A549 (cell line): ENCODE measurements at regions not wholly inside any gene's neighbourhood (a gene's known extent, or its start where the extent isn't known, plus 50 kb on each side); places are given as distances from the start of the nearest gene placed in this dataset.

Experiments used
- ATAC-seq, 2 experiments: fragments of 200-7000 bp in 1 of 2; fragments of >200 bp in 1 of 2; cut with Nextera tagmentation in 1 of 2; cut with Tn5 transposase in 1 of 2; 3 replicates each; pipeline versions ENCODE4 v1.8.0 to v1.9.1; 2018 to 2020; ENCODE audit warnings: mild to moderate bottlenecking in 1 of 2, moderate library complexity in 1 of 2
- CTCF ChIA-PET: fragments of 300-600 bp; sonication (Branson Sonifier 250); formaldehyde crosslinking; extraction: SDS; loops from one replicate; lab custom pipeline; 2021; ENCODE audit warnings: antibody characterized with exemption, inconsistent platforms; lab: Yijun Ruan, JAX
- POLR2A ChIA-PET: fragments of 350-600 bp; formaldehyde crosslinking; extraction: SDS; loops from one replicate; lab custom pipeline; 2021; ENCODE audit warnings: antibody characterized with exemption, inconsistent platforms; lab: Yijun Ruan, JAX
- DNase-seq, 2 experiments: peaks; one replicate each; pipeline versions ENCODE4 v3.0.0 to v3.0.0-alpha.2; 2011 to 2016; ENCODE audit warnings: low read depth in 1 of 2, low spot score in 1 of 2
- FAIRE-seq: peaks from 2 replicates; lab custom pipeline; 2011; peaks lifted over from hg19 to GRCh38; lab: Jason Lieb, UNC
- H3K27ac ChIP-seq, 2 experiments: fragments of >200 bp; sonication (Bioruptor Twin); formaldehyde crosslinking; 3 replicates each; pipeline ENCODE4 v1.5.1; 2016 to 2017
- H3K4me1 ChIP-seq: fragments of >200 bp; sonication (Bioruptor Twin); formaldehyde crosslinking; 3 replicates; pipeline ENCODE4 v1.6.1; 2016
- H3K4me2 ChIP-seq: fragments of >200 bp; sonication (Bioruptor Twin); formaldehyde crosslinking; 3 replicates; pipeline ENCODE4 v1.6.1; 2016
- H3K4me3 ChIP-seq: fragments of >200 bp; sonication (Bioruptor Twin); formaldehyde crosslinking; 3 replicates; pipeline ENCODE4 v1.5.1; 2016
- H3K9me3 ChIP-seq: fragments of >200 bp; sonication (Bioruptor Twin); formaldehyde crosslinking; 3 replicates; pipeline ENCODE4 v1.6.1; 2016
- BCL3 ChIP-seq: fragments of >200 bp; sonication (Bioruptor Twin); formaldehyde crosslinking; IDR thresholded peaks from 3 replicates; pipeline ENCODE4 v1.6.1; 2016
- FOSB ChIP-seq: fragments of 250-450 bp; sonication (Bioruptor Pico); IDR thresholded peaks from 2 replicates; pipeline ENCODE4 v1.5.0; 2020; ENCODE audit warnings: mild to moderate bottlenecking, moderate library complexity
- FOSL2 ChIP-seq, 2 experiments: fragments of 450-650 bp in 1 of 2; fragments of >200 bp in 1 of 2; sonication (Bioruptor Twin) in 1 of 2; formaldehyde crosslinking; IDR thresholded peaks; 2 replicates each; pipeline versions ENCODE4 v1.5.0 to v1.6.1; 2016 to 2020; ENCODE audit warnings: mild to moderate bottlenecking in 1 of 2, moderate library complexity in 1 of 2
- HDAC2 ChIP-seq: fragments of 200-600 bp; sonication (generic); IDR thresholded peaks from 2 replicates; pipeline ENCODE4 v1.6.1; 2016
- HOXA7 ChIP-seq: fragments of 250-450 bp; sonication (Bioruptor Pico); IDR thresholded peaks from 2 replicates; pipeline ENCODE4 v1.5.0; 2020; ENCODE audit warnings: mild to moderate bottlenecking, moderate library complexity
- JUN ChIP-seq, 2 experiments: fragments of >200 bp; sonication (Bioruptor Twin); formaldehyde crosslinking; IDR thresholded peaks; 2 replicates in 1 of 2; 3 replicates in 1 of 2; pipeline ENCODE4 v1.6.1; 2016 to 2017
- JUNB ChIP-seq: fragments of >200 bp; sonication (Bioruptor Twin); formaldehyde crosslinking; IDR thresholded peaks from 2 replicates; pipeline ENCODE4 v1.6.1; 2016
- MAZ ChIP-seq: fragments of 150-350 bp; IDR thresholded peaks from 2 replicates; pipeline ENCODE4 v1.6.1; 2014; ENCODE audit warnings: antibody characterized with exemption, low read depth, low read length, borderline replicate concordance
- NFE2L2 ChIP-seq: fragments of 150-350 bp; conservative IDR thresholded peaks from 2 replicates; pipeline ENCODE4 v1.6.1; 2014; ENCODE audit warnings: low read length
- PBX3 ChIP-seq: IDR thresholded peaks from 2 replicates; pipeline ENCODE4 v1.6.1; 2012
- PHF8 ChIP-seq: fragments of 200-600 bp; sonication (generic); IDR thresholded peaks from 2 replicates; pipeline ENCODE4 v1.6.1; 2016; ENCODE audit warnings: low read depth, mild to moderate bottlenecking, antibody characterized with exemption, moderate library complexity, borderline replicate concordance
- RCOR1 ChIP-seq: fragments of 150-350 bp; IDR thresholded peaks from 2 replicates; pipeline ENCODE4 v1.6.1; 2014; ENCODE audit warnings: antibody characterized with exemption, low read length, low read depth
- RFX5 ChIP-seq: fragments of 450-650 bp; IDR thresholded peaks from 2 replicates; pipeline ENCODE4 v1.7.1; 2014; ENCODE audit warnings: antibody characterized with exemption, mild to moderate bottlenecking, moderate library complexity
- TFCP2L1 ChIP-seq: fragments of 250-450 bp; sonication (Bioruptor Pico); IDR thresholded peaks from 2 replicates; pipeline ENCODE4 v1.5.0; 2021; ENCODE audit warnings: mild to moderate bottlenecking
- ZFP36 ChIP-seq: fragments of 450-650 bp; IDR thresholded peaks from 2 replicates; pipeline ENCODE4 v1.6.1; 2014; ENCODE audit warnings: borderline replicate concordance; ENCODE audit not compliant: partially characterized antibody
- ZNF302 ChIP-seq: fragments of 250-450 bp; sonication (Bioruptor Pico); IDR thresholded peaks from 2 replicates; pipeline ENCODE4 v1.9.0; 2021; ENCODE audit warnings: inconsistent platforms, mild to moderate bottlenecking, moderate library complexity
- ZSCAN20 ChIP-seq: fragments of 250-450 bp; sonication (Bioruptor Pico); IDR thresholded peaks from 2 replicates; pipeline ENCODE4 v1.8.0; 2022; ENCODE audit warnings: mild to moderate bottlenecking, moderate library complexity
- WGBS: methylation state at CpG from one replicate; pipeline ENCODE4 v1.1.6; 2017; ENCODE audit errors: missing lambda C conversion rate; 5-methylcytosine and 5-hydroxymethylcytosine counted together
- TF ChIP-seq, protein P1 (sequence below): fragments of 250-450 bp; sonication (Bioruptor Pico); IDR thresholded peaks from 2 replicates; pipeline ENCODE4 v1.5.0; 2020; ENCODE audit warnings: low read depth, mild to moderate bottlenecking, moderate library complexity

DNA sequence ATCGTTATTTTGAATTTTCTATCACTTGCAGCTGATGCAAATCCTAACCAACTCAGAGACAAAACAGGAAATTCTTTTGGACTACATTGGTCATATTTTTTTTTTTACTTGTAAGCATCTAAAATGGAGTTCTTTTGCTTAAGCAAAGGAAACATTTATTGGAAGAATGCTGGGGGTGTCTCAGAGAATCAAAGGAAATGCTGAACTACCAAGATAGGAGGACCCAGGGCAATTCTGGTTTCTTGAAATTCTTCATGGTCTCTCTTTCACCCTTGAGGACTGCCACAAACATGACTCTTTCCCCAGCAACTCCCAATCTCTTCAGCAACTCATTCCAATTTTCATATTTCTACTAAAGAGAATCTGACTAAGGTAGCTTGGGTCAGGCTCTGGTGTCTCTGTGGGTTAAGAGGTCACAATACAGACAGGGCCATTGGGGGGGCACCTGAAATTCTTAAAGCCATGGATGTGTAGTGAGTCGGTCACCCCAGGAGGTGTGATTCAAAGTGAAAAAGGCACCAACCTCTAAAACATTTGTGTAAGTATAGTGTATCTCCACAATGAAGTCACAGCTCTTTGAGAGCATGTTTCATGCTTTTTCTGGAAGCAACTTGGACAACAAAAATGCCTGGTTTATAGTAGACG, 171.1 kb upstream of the FGGY start:
- POLR2A ChIA-PET: no interaction called here
- Histone ChIP-seq H3K4me1 (peaks cover 11% of the 10 kb centered on the region), H3K4me3 (no peak overlapping the region), H3K4me2 (no peak overlapping the region)
- TF ChIP-seq JUNB: no peak
- no peak for TF ChIP-seq HDAC2
- TF ChIP-seq, all 56 proteins: peak for 0
- DNase-seq: no peak
- ATAC-seq: no peak
- CTCF ChIA-PET: no interaction called here
- Histone ChIP-seq H3K27ac (no peak overlapping the region), H3K9me3 (no peaks in the 10 kb centered on the region)
- WGBS: 86% methylated on average over 3 of the region's 3 CpGs
- FAIRE-seq: no peak

- ChIA-PET POLR2A (no interaction called here), CTCF (no interaction called here)
- no peaks in the 10 kb centered on the region for H3K9me3 ChIP-seq
- H3K27ac ChIP-seq: no peak overlapping the region
- FAIRE-seq: no peak
- WGBS: 76% methylated on average over 1 of the region's 1 CpG
- DNase-seq: no peak
- TF ChIP-seq PBX3 (no peak), HDAC2 (no peak), JUN (IDR thresholded peaks at IDR 0.05) (no peak), BCL3 (no peak), TFCP2L1 (CRISPR knock-in tag) (no peak), FOSB (CRISPR knock-in tag) (no peak), RCOR1 (no peak), FOSL2 (IDR thresholded peaks at IDR 0.05) (no peak), FOSL2 (CRISPR knock-in tag; IDR thresholded peaks at IDR 0.05) (no peak), RFX5 (no peak), HOXA7 (CRISPR knock-in tag) (no peak), PHF8 (no peak), ZNF302 (no peak), NFE2L2 (no peak), ZSCAN20 (CRISPR knock-in tag) (no peak), ZFP36 (no peak), MAZ (no peak)
- TF ChIP-seq, protein P1, sequence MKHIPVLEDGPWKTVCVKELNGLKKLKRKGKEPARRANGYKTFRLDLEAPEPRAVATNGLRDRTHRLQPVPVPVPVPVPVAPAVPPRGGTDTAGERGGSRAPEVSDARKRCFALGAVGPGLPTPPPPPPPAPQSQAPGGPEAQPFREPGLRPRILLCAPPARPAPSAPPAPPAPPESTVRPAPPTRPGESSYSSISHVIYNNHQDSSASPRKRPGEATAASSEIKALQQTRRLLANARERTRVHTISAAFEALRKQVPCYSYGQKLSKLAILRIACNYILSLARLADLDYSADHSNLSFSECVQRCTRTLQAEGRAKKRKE (CRISPR knock-in tag): no peak
- H3K4me1 ChIP-seq: peaks cover 11% of the 10 kb centered on the region
- ATAC-seq: no peak
- no peak overlapping the region for H3K4me2 ChIP-seq
- no peak overlapping the region for H3K4me3 ChIP-seq
Observed at GRCh38 chr1:59126366-59126765, 170.5 kb upstream of the FGGY start.

GRCh38 chr1:59128239-59128736, 168.6 kb upstream of the FGGY start:
- peak overlapping the region; percentile 8 to 47; a peak in 3 of 6 replicates for H3K27ac ChIP-seq
- peaks cover 11% of the 10 kb centered on the region for H3K4me1 ChIP-seq
- ATAC-seq: peak; percentile 59 to 68; a peak in 4 of 6 replicates
- TF ChIP-seq FOSL2 (IDR thresholded peaks at IDR 0.05): no peak
- 0 out of 2 replicates have a peak, but pooled peaks have one; percentile 15 for TF ChIP-seq FOSL2 (CRISPR knock-in tag; IDR thresholded peaks at IDR 0.05)
- no peak for TF ChIP-seq TFCP2L1 (CRISPR knock-in tag)
- H3K4me2 ChIP-seq: no peak overlapping the region
- no peak for FAIRE-seq
- no peak overlapping the region for H3K4me3 ChIP-seq
- WGBS: 50% methylated on average over 1 of the region's 1 CpG
- ChIA-PET POLR2A (no interaction called here), CTCF (interaction anchor here (0.8 kb wide), 1 partner anchor 631 kb away, joined by 3 read pairs; no protein-coding TSS in a partner anchor)
- no peak for DNase-seq
- no peaks in the 10 kb centered on the region for H3K9me3 ChIP-seq
